Urothelium cell line (cell line): ENCODE measurements at regions not wholly inside any gene's neighbourhood (a gene's known extent, or its start where the extent isn't known, plus 50 kb on each side); places are given as distances from the start of the nearest gene placed in this dataset.

Experiments
- DNase-seq: peaks from one replicate; pipeline ENCODE4 v3.0.0; 2011; ENCODE audit warnings: low spot score, mixed read lengths
- FAIRE-seq: peaks from 2 replicates; lab custom pipeline; 2011; peaks lifted over from hg19 to GRCh38; lab: Jason Lieb, UNC

DNA sequence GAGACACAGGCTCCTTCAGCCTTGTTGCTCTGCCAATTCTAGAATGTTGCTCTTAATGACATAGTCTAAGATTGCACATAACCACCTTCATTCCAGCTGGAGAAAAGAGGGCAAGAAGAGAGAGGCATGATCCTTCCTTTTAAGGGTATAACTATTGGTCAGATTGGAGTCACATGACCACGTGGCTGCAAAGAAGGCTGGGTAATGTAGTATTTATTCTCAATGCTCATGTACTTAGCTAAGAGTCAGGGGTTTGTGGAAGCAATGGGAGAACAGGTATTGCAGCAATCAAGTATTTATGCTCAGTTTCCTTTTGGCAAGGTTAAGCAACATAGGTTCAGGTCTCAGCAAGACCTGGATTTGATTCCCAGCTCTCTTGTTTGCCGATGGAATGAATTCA is 298.8 kb upstream of the TBX3 start:
- FAIRE-seq: no peak
- no peak for DNase-seq

DNA sequence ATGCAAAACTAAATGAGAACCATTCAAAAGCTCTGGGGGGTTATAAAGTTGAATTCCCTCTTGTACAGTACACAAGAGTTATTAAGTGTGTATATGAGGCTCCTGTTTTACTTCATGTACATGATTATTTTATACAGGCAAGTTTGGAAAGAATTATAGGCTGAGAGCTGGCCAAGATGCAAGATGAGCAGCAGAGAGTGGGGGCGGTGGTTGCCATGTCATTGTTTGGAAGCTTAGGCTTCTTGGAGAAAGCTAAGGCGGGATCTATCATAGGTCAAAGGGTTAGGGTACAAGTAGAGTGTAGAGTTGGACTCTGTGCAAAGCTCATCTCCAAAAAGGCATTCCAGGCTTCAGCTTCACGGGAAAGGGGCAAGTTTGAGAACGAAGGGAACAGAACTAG is 297.1 kb upstream of the TBX3 start:
- no peak for DNase-seq
- FAIRE-seq: no peak

DNA sequence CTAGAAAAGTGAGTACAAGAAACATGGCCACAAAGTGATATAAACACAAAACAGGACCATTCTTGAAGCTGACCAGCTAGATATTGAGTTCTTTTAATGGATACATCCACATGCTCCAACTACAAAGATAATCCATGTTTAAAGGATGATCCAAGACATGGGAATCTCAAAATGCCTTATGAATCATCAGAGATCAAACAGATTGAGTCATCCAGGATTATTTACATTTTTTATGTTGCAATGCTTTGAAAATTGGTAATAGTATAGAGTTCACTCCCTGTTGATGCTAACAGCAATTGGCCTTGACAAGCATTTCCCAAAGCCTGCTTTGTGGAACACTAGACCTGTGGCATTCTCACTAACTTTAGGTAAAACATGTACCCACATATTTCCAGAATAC is 293.0 kb upstream of the TBX3 start:
- FAIRE-seq (no peak), DNase-seq (no peak)

DNA sequence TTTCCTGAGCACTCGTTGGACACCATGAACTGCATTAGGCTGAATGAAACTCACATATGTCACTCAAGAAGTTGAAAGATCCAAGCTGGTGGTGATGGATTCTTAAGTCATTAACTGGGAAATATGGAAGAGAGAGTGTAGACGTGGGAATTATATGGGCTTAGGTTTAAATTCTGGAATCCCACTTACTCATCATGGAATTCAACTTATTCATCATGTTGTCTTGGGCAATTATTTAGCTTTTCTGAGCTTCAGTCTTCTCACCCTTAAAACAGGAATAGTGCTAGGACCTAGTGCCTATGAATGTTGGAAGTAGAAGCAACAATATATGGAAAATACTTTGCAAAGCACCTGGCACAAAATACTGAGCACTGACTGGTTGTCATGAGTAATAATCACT is 292.4 kb upstream of the TBX3 start:
- FAIRE-seq (no peak), DNase-seq (no peak)

DNA sequence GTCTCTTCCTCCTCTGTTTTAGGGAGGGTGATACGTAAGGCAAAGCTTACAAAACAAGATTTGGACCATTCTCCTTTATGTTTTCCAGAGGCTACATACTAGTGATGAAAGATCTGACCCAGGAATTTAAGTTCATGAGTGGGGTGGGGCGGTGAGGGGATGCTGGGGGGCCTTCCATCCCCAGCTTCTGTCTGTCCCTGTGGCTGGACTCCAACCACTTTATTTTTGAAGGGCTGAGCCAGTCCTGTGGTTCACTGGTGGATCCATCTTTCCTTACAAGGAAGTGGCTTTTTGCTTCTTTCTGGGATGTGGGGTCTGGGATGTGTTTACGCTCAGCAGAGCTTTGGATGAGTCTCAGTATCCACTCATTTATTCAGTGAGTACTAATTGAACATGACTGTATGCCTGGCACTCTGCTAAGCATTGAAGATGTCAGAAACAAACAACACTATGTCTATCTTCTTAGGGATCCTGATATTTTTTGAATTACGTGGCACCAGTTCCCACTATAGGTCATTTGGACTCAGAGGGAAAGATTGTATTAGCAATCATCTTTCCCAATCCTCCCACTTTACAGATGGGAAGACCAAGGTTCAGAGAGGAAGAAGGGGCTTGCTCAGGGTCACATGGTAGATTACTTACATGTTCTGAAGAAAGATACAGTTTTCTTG is 291.8 kb upstream of the TBX3 start:
- FAIRE-seq: no peak

DNA sequence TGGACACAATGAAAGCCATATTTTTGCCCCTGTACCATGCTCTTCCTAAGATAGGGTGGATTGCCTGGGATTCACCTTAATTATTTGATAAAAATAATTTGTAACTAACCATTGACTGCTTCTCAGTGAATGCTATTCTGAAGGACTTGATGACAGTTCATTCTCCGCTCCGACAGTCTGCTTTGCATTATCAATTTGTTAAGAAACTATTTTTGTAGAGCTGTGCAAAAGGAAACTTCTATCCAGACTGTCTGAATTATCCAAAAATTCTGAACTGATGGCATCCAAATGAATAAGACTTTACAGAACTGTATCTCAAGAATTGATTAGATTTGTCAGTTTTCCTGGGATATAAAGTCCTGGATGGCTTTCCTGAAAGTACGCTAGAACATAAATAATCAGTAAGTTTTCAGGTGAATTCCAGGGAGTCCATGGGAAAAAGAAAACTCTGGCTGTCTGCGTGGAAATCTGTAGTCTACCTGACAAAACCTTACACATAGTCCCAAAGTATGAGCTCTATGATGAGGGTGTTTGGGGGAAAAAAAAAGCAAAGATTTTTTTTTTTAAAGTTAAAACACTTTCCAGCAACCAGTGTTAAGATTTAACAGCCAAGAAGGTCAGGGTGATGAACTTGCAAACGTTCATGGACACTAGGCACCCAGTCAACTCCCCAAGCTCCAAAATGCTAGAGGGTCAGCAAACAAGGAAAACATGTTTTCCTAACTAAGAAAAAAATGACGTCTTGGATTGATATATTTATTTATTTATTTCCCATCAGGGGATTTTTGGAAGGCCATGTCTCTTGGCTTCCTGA is 291.1 kb upstream of the TBX3 start:
- FAIRE-seq: no peak
- DNase-seq: no peak

More for the DNA sequence above, 291.8 kb upstream of the TBX3 start:
- no peak for DNase-seq

DNA sequence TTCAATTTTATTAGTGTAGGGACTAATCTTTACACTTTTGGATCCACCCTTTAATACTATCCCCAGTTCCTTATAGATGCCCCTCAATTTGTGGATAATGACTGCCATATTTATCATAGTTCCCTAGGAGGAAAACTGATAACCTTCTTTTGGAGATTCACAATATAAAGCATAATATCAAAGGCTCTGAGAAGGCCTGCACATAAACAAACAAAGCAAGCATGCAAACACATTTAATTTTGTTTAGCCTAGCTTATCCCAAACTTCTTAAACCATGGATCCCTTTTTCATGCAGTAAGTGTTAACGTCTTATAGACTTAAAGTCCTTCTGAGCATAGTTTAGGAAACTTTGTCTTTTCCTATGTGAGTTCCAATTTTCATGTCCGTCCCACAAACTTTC is 290.4 kb upstream of the TBX3 start:
- DNase-seq (no peak), FAIRE-seq (no peak)

DNA sequence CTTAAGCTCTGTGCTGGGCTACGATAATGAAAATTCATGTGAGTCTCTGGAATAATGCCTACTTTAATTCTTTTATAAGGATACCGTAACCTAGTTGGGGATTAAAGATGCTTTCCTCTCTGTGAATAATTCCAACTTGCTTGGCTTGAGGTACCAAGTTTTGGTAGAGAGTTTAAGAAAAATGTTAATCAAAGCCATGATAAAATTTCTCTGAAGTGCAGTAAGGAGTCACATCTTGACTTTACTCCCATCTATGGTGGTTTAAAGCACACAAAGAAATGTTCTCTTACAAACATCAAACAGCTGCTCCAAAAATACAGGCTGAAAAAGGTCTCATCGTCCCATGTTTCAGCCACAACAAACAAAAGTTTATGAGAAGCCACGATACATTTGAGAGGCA is 284.8 kb upstream of the TBX3 start:
- DNase-seq: no peak
- no peak for FAIRE-seq

DNA sequence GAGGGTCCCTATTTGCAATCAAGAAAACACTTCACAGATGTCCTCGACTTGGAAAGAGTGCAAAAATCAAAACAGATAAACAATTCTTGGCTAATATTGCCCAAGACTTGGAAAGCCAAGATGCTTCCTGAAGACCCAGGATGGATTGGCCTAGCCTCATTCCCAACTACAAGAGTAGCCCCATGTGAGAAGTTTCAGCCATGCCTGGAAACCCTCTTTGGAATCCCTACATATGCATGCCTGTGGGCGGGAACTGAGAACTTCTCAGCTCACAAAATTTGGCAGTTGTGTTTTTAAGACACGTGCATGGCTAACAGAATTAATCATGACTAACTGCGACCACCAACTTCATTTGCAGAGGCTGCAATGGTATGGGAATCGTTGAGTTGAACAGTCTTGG is 283.2 kb upstream of the TBX3 start:
- DNase-seq: no peak
- FAIRE-seq: no peak

DNA sequence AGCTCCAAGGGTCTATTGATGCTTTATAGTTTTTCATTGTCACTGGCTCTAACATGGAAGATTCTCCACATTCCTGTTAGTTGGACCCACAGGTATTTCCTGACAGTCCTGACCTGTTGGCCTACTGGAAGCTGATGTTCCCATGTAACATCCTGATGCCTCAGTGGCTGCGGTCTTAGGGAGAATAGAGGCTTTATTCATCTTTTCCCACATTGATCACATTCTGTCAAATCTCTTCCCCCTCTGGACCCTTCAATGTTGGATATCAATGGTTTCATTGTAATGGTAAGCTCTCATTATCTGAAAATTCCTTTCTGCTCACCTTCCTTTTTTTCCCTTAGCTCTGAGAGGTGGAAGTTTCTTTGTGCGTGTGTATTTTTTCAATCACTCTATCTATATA is 280.9 kb upstream of the TBX3 start:
- no peak for FAIRE-seq
- DNase-seq: no peak

DNA sequence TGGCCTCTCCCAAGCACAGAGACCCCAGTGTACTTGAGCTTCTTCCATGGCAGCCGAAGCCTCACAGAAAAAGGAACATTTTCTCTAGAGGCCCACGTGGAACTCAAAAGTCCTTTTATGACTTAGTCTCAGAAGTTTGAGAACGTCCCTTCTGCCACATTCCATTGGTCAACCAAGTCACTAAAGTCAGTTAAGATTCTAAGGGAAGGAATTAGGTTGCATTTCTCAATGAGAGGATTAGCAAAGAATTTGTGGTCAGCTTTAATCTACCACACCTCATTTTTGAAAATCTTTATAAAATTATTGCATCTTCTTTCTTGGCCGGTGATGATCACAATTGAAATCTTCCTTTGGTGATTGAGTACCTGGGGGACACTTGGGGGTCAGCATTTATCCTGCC is 279.9 kb upstream of the TBX3 start:
- DNase-seq (no peak), FAIRE-seq (no peak)

DNA sequence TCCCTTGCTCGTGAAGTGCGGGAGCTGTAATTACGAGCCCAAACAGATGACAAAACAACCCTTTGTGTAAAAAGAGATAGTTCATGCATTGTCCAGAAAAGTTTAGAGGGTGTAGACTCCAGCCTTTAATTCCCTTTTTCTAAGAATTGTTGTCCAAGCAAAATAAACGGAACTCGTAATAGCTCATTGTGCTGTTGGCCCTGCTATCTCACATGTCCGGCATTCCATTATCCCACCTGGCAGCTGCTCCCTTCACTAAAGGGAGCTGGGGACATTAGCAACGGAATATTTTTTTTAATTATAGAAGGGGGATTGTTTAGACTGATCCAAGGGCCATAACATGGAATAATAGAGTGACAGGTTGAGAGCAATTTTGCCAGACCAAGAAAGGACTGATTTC is 277.5 kb upstream of the TBX3 start:
- FAIRE-seq (no peak), DNase-seq (no peak)

DNA sequence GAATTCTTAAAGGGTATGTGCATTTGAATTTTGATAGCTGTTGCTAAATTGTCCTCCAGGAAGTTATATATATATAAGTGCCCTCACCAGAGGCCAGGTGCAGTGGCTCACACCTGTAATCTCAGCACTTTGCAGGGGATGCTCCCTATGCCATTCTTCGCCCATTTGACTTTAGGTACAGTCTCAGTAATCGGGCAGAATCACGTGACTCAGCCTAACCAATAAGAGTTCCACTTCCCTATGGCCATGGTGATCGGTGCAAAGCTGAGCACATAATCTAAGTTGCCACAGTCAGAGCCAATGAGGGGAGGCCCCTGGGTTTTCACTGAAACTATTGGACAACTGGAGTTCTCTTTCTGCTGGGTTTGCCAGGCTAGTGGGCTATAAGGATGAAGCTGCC is 274.6 kb upstream of the TBX3 start:
- DNase-seq (no peak), FAIRE-seq (no peak)

DNA sequence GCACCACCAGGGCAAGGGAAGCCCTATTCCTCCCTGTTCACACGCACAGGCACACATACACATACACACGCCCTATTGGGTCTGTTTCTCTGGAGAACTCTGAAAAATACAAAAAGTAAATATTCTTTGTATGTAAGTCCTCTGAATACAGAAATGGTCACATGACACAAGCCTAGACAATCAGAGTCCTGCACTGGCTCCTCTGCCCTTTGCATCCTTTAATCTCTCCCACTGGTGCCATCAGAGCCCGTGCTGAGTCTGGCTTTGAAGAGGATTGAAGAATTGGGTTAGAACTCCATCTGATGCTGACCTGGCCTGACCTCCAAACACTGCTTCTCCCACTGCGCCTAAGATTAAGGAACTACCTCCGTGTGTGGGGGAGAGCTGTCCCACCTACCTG is 273.2 kb upstream of the TBX3 start:
- FAIRE-seq (no peak), DNase-seq (no peak)

DNA sequence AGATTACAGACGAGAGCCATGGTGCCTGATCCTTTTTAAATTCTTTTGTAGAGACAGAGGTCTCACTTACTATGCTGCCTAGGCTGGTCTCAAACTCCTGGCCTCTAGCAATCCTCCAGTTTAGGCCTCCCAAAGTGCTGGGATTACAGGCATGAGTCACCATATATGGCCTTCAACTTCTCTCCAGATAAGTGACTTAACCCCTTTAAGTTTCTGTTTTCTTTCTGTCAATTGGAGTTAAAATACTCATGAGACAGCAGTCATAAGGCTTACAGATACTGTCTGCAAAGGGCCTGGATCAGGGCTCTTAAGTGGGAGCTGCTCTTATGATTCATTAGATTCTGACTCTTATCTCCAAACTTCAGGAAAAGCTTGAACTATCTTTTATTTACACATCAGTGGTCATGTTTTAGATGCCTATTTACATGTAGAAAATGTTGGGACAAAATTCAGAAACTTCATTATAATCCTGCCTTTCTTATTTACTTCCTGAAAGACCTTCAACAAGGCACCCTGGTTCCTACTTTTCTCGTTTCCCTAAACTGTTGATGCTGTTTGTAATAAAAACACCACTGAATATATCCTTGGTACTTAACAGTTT is 271.5 kb upstream of the TBX3 start:
- FAIRE-seq: no peak

DNA sequence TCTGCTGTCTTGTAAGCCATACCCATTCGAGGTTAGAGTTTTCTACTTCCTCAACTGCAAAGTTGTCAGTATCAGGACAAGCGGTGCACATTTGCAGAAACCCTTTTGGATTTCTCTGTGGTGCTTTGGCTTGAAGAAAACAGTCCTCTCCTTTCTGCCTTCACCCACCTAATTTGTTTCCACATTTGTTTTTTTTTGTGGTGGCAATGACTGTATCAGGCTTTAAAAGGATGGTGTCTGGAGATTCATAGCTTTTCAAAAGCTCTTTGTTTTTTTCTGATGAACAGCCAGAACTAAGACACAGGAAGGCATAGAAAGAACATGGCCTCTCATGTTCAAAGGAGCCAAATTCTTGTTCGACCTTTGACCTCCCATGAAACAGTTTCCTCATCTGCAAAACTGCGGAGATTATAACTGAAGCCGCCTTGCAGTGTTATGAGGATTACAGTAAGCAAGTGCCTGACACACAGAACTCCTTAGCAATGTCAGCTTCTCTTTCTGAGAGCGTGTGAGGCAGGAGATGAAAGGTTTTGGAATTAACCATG is 270.6 kb upstream of the TBX3 start:
- FAIRE-seq (no peak), DNase-seq (no peak)

More for the DNA sequence above, 271.5 kb upstream of the TBX3 start:
- DNase-seq: no peak

DNA sequence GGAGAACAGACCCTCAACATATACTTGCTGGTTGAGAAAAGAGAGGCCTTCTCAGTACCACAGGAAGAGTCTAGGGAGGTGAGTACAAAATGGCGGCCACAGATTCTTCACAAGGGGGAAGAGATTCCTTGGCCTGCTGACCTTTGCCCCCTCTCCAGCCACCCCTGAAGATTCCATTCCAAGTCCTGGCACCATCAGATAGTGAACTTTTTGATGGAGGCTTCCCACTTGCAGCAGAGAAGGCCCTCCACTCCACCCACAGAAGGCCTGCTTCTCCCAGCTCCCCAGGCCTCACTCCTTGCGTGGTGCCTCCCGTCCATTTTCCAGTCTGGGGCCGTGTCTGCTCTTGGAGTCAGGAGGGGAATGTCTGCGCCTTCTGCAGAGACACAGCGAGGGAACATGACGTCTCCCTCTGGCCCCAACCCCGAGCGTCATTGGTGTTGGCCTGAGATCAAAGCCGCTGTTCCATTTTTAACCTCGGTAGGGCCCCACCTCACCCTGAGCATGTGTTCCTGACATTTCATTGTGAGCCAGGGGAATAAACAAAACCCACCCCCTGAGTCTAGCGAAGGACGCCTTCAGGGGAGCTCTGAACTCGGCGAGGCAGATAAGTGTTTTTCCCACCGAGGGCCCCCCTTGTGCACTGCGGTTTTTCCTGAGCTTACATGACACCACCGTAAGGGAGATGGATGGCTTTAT is 268.7 kb upstream of the TBX3 start:
- no peak for FAIRE-seq
- no peak for DNase-seq

DNA sequence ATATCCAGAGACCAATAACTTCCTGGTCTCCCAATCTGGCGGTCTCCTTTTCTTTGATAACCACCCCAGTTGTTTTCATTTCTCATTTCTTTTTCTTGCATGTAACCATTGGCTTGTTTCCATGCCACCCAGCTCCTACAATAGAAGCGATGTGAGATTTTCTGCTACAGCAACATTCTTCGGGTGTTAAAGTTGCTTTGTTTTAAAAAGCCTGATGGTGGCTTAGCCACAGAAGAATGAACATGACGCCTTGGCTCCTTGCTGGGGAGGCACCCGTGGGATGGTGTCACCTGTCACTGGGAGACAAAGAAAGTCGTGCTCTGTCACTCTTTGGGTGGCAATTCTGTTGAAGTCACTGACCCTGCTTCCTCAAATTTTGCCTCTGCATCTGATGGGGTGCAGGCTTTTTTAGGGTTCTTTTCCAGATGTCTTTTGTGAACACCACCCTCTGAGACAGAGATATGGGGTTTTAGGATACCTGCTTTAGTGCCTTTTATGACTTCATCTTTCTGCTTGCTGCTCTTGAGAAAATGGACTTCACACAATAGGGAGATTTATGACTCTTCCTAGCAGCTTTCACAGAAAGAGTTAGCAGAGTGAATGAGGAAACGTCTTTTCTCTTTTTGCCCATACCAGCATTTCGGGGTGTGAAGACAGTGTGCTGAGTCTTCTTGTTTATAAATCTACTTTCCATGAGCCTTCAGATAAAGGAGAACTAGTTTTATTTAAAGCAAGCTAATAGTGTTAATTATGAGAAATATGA is 265.3 kb upstream of the TBX3 start:
- FAIRE-seq (no peak), DNase-seq (no peak)

DNA sequence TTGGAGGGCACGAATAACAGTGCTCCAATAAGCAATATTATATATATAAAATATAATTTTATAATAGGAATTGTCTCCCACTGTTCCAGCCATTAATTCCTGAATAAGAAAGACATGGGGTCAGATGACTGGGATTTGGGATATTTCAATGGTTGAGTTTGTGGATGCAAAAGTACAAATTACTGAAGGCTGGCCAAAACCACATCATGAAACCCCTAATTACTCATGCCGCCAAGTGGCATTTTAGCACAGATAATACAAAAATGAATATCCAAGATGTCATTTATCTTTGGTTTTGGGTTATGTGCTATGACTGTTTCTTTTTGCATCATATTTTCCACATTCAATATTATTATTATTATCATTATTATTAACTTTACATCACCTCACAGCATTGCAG is 261.4 kb upstream of the TBX3 start:
- FAIRE-seq (no peak), DNase-seq (no peak)

DNA sequence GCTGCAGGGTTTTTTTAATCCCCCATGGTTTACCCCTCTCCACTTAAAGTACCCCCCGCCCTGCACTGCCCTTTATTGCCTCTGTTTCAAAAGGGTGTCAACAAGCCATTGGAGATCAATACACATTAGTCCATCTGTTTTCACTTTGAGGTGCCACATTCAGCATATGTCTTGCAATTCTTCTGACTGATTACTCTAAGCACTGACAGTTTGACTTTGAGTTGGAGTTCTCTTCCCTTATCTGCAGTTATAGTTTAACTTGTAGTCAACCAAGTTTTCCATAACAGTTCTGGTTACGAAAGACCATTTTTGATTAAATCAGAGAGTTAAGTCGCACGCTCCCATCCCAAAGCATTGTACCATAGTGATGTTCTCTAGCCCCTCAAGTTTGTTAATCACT is 260.8 kb upstream of the TBX3 start:
- DNase-seq (no peak), FAIRE-seq (no peak)

DNA sequence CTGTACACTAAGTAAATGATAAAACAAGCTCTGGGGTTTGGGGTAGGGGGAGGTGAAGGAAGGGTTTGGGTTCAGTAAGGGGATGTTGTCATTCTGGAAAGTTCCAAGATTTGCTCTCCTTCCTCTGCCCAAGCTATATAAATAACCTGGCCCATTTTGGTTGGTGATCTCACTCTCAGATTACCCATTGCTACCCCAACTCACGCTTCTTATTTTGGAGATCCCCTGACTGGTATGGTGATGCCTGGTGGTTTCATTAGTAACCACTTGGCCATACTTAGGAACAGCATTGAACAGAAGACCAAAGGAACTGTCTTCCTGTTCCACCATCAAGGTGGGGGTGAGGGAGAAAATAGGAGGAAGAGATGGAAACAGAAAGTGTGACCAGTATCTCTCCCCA is 259.6 kb upstream of the TBX3 start:
- no peak for FAIRE-seq
- DNase-seq: no peak
